Astrocyte (in vitro differentiated cells and primary cell): ENCODE measurements at regions not wholly inside any gene's neighbourhood (a gene's known extent, or its start where the extent isn't known, plus 50 kb on each side); places are given as distances from the start of the nearest gene placed in this dataset.

Experiments used
- DNase-seq: peaks from one replicate; pipeline ENCODE4 v3.0.0-alpha.2; 2010; ENCODE audit warnings: low read depth
- FAIRE-seq: peaks from 2 replicates; lab custom pipeline; 2011; peaks lifted over from hg19 to GRCh38; lab: Jason Lieb, UNC
- H2AFZ ChIP-seq: 2 replicates; pipeline ENCODE4 v1.6.0; 2012; ENCODE audit warnings: low read depth, low read length, inconsistent platforms
- H3K27ac ChIP-seq: 2 replicates; pipeline ENCODE4 v1.5.1; 2011; ENCODE audit warnings: low read depth, low read length, inconsistent platforms
- H3K27me3 ChIP-seq: 2 replicates; pipeline ENCODE4 v1.6.0; 2011; ENCODE audit warnings: low read length, inconsistent platforms; ENCODE audit not compliant: insufficient read depth
- H3K36me3 ChIP-seq: 2 replicates; pipeline ENCODE4 v1.5.1; 2011; ENCODE audit warnings: low read length, inconsistent platforms; ENCODE audit not compliant: insufficient read depth
- H3K4me1 ChIP-seq: 2 replicates; pipeline ENCODE4 v1.5.1; 2011; ENCODE audit warnings: low read length, inconsistent platforms; ENCODE audit not compliant: insufficient read depth
- H3K4me2 ChIP-seq: 2 replicates; pipeline ENCODE4 v1.6.0; 2012; ENCODE audit warnings: low read length, inconsistent platforms
- H3K4me3 ChIP-seq: 2 replicates; pipeline ENCODE4 v1.5.1; 2011; ENCODE audit warnings: low read depth, mild to moderate bottlenecking, low read length, inconsistent platforms; ENCODE audit not compliant: insufficient read depth
- H3K79me2 ChIP-seq: 2 replicates; pipeline ENCODE4 v1.6.0; 2012; ENCODE audit warnings: mild to moderate bottlenecking, low read length, inconsistent platforms; ENCODE audit not compliant: insufficient read depth
- H3K9ac ChIP-seq: 2 replicates; pipeline ENCODE4 v1.6.0; 2012; ENCODE audit warnings: mild to moderate bottlenecking, low read length, inconsistent platforms
- H3K9me3 ChIP-seq: 2 replicates; pipeline ENCODE4 v1.5.1; 2012; ENCODE audit warnings: low read depth, mild to moderate bottlenecking, low read length, inconsistent platforms; ENCODE audit not compliant: insufficient read depth
- H4K20me1 ChIP-seq: 2 replicates; pipeline ENCODE4 v1.6.0; 2012; ENCODE audit warnings: low read length, inconsistent platforms; ENCODE audit not compliant: insufficient read depth
- H3K27ac Mint-ChIP-seq: one replicate; pipeline ENCODE4 v1.8.0; 2021; ENCODE audit warnings: mild to moderate bottlenecking, mixed read lengths; ENCODE audit not compliant: unreplicated experiment
- H3K27me3 Mint-ChIP-seq: one replicate; pipeline ENCODE4 v1.8.0; 2021; ENCODE audit warnings: low read depth, mixed read lengths; ENCODE audit not compliant: unreplicated experiment
- H3K36me3 Mint-ChIP-seq: one replicate; pipeline ENCODE4 v1.8.0; 2021; ENCODE audit warnings: low read depth, mixed read lengths; ENCODE audit not compliant: unreplicated experiment
- H3K4me1 Mint-ChIP-seq: one replicate; pipeline ENCODE4 v1.8.0; 2021; ENCODE audit warnings: low read depth, mixed read lengths; ENCODE audit not compliant: unreplicated experiment
- H3K4me3 Mint-ChIP-seq: one replicate; pipeline ENCODE4 v1.8.0; 2021; ENCODE audit warnings: mild to moderate bottlenecking, moderate library complexity, mixed read lengths; ENCODE audit not compliant: unreplicated experiment
- H3K9me3 Mint-ChIP-seq: one replicate; pipeline ENCODE4 v1.8.0; 2021; ENCODE audit warnings: mild to moderate bottlenecking, mixed read lengths; ENCODE audit not compliant: unreplicated experiment
- EZH2 ChIP-seq: IDR thresholded peaks from 2 replicates; pipeline ENCODE4 v1.6.1; 2012; ENCODE audit warnings: mild to moderate bottlenecking, low read length, inconsistent platforms; ENCODE audit not compliant: insufficient read depth
- TF ChIP-seq, protein P1 (sequence below): IDR thresholded peaks from 2 replicates; pipeline ENCODE4 v1.5.1; 2011; ENCODE audit warnings: low read depth, mild to moderate bottlenecking, inconsistent platforms, low read length, moderate library complexity; ENCODE audit not compliant: insufficient read depth

DNA sequence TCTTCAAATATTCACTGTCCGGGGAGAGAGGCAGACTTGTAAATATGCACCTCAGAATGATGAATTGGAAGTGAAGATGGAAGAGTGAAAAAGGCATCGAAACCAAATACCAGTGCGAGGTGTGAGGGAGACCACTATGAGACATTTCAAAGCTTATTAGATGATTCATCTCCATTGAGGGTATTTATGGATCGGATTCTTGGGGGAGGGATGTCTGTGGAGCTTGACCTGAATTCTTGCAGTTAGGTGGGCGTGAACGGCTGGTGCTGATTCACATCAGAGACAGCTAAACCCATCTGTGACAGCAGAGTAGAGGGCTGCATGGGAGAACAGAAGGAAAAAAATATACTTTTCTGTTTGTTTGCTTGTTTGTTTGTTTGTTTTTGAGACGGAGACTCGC, 677.2 kb downstream of the AACS start:
- Mint-ChIP-seq H3K9me3 (peaks cover 4% of the 10 kb centered on the region), H3K27ac (no peak overlapping the region), H3K4me1 (no peaks in the 10 kb centered on the region), H3K27me3 (no peaks in the 10 kb centered on the region), H3K36me3 (no peaks in the 10 kb centered on the region), H3K4me3 (no peak overlapping the region)
- TF ChIP-seq, protein P1, sequence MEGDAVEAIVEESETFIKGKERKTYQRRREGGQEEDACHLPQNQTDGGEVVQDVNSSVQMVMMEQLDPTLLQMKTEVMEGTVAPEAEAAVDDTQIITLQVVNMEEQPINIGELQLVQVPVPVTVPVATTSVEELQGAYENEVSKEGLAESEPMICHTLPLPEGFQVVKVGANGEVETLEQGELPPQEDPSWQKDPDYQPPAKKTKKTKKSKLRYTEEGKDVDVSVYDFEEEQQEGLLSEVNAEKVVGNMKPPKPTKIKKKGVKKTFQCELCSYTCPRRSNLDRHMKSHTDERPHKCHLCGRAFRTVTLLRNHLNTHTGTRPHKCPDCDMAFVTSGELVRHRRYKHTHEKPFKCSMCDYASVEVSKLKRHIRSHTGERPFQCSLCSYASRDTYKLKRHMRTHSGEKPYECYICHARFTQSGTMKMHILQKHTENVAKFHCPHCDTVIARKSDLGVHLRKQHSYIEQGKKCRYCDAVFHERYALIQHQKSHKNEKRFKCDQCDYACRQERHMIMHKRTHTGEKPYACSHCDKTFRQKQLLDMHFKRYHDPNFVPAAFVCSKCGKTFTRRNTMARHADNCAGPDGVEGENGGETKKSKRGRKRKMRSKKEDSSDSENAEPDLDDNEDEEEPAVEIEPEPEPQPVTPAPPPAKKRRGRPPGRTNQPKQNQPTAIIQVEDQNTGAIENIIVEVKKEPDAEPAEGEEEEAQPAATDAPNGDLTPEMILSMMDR = no peak
- TF ChIP-seq EZH2 = no peak
- peaks cover 5% of the 10 kb centered on the region for H3K4me1 ChIP-seq
- DNase-seq (peak; percentile 85), FAIRE-seq (no peak)
- no peak overlapping the region for H3K27ac ChIP-seq
- no peaks in the 10 kb centered on the region for H3K9me3 ChIP-seq
- no peaks in the 10 kb centered on the region for H3K27me3 ChIP-seq
- H3K4me2 ChIP-seq = peak overlapping the region; percentile 34
- H3K36me3 ChIP-seq = no peaks in the 10 kb centered on the region
- H2AFZ ChIP-seq = no peak overlapping the region
- H4K20me1 ChIP-seq = no peaks in the 10 kb centered on the region
- H3K4me3 ChIP-seq = no peak overlapping the region
- no peak overlapping the region for H3K9ac ChIP-seq
- no peaks in the 10 kb centered on the region for H3K79me2 ChIP-seq

DNA sequence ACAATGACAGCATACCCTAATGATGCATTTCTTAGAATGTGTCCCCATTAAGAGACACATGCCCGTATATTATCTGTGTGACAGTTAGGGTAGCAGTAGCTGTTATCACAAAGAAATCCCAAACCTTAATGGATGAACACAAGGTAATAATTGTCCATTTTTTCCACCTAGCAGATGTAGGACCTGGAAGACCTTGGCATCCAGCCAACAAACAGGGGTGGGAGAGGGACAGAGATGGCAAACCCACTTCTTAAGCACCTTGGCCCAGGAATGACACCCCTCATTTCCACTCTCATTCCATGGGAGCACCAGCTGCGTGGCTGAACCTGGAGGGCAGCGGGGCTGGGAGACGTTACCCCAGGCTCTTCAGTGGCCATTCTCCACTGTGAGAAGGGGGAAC, 679.0 kb downstream of the AACS start:
- Histone ChIP-seq H2AFZ (no peak overlapping the region), H3K27me3 (no peaks in the 10 kb centered on the region), H3K4me1 (peaks cover 5% of the 10 kb centered on the region), H3K36me3 (no peaks in the 10 kb centered on the region), H4K20me1 (no peaks in the 10 kb centered on the region), H3K9ac (no peak overlapping the region), H3K9me3 (no peaks in the 10 kb centered on the region), H3K4me3 (no peak overlapping the region), H3K79me2 (no peaks in the 10 kb centered on the region), H3K4me2 (no peak overlapping the region), H3K27ac (no peak overlapping the region)
- FAIRE-seq (no peak), DNase-seq (no peak)
- no peak overlapping the region for H3K27ac Mint-ChIP-seq
- H3K27me3 Mint-ChIP-seq = no peaks in the 10 kb centered on the region
- H3K36me3 Mint-ChIP-seq = no peaks in the 10 kb centered on the region
- no peak overlapping the region for H3K4me3 Mint-ChIP-seq
- peaks cover 4% of the 10 kb centered on the region for H3K9me3 Mint-ChIP-seq
- no peaks in the 10 kb centered on the region for H3K4me1 Mint-ChIP-seq
- TF ChIP-seq, protein P1 = no peak
- TF ChIP-seq EZH2 = no peak

DNA sequence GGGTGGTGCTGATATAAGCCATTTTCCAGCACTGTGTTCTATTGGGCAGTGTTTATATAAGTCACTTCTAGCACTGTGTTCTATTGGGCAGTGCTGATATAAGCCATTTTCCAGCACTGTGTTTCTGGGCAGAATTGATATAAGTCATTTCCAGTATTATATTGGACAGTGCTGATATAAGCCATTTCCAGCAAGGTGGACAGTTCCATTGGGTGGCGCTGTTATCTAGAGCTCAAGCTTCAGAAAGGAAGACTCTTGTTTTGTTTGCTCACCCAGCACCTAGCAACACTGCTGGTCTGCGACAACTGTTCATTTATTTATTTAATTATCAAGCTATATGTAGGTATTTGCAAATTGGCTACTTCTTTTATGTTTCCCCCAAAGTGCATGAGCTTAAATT, 690.3 kb downstream of the AACS start:
- no peak overlapping the region for H3K4me2 ChIP-seq
- DNase-seq = no peak
- Mint-ChIP-seq H3K4me3 (no peak overlapping the region), H3K36me3 (no peaks in the 10 kb centered on the region), H3K4me1 (no peaks in the 10 kb centered on the region), H3K27me3 (no peaks in the 10 kb centered on the region), H3K9me3 (peaks cover 13% of the 10 kb centered on the region), H3K27ac (no peak overlapping the region)
- no peak overlapping the region for H2AFZ ChIP-seq
- no peaks in the 10 kb centered on the region for H3K79me2 ChIP-seq
- H3K9me3 ChIP-seq = no peaks in the 10 kb centered on the region
- no peaks in the 10 kb centered on the region for H3K4me1 ChIP-seq
- H3K4me3 ChIP-seq = no peak overlapping the region
- no peak overlapping the region for H3K27ac ChIP-seq
- no peaks in the 10 kb centered on the region for H3K27me3 ChIP-seq
- H3K9ac ChIP-seq = no peak overlapping the region
- FAIRE-seq = no peak
- no peak for TF ChIP-seq EZH2
- H4K20me1 ChIP-seq = no peaks in the 10 kb centered on the region
- no peaks in the 10 kb centered on the region for H3K36me3 ChIP-seq
